Activated B cell treated with CpG ODN at 0.5 μM for 24 hours (primary cell): ENCODE measurements at regions not wholly inside any gene's neighbourhood (a gene's known extent, or its start where the extent isn't known, plus 50 kb on each side); places are given as distances from the start of the nearest gene placed in this dataset.

ENCODE experiments used
- ATAC-seq: fragments of 200-7000 bp; cut with Tn5 transposase; one replicate; pipeline ENCODE4 v1.10.0; 2021; ENCODE audit warnings: low read depth, mild to moderate bottlenecking, moderate library complexity
- CTCF ChIA-PET: fragments of 350-600 bp; sonication (Branson Sonifier 250); formaldehyde crosslinking; loops from one replicate; lab custom pipeline; 2021; ENCODE audit warnings: antibody characterized with exemption; lab: Charles Lee
- POLR2A ChIA-PET: fragments of 350-600 bp; sonication (Branson Sonifier 250); formaldehyde crosslinking; loops from one replicate; lab custom pipeline; 2021; ENCODE audit warnings: antibody characterized with exemption; lab: Charles Lee
- DNase-seq: peaks from one replicate; pipeline ENCODE4 v3.0.0; 2022
- H3K27ac Mint-ChIP-seq: one replicate; pipeline ENCODE4 v1.8.0; 2020; ENCODE audit warnings: mixed read lengths
- H3K27me3 Mint-ChIP-seq: one replicate; pipeline ENCODE4 v1.8.0; 2021; ENCODE audit warnings: mixed read lengths
- H3K36me3 Mint-ChIP-seq: one replicate; pipeline ENCODE4 v1.8.0; 2021; ENCODE audit warnings: low read depth, mixed read lengths
- H3K4me1 Mint-ChIP-seq: one replicate; pipeline ENCODE4 v1.8.0; 2021; ENCODE audit warnings: mixed read lengths
- H3K4me3 Mint-ChIP-seq: one replicate; pipeline ENCODE4 v1.8.0; 2020; ENCODE audit warnings: mild to moderate bottlenecking, mixed read lengths
- H3K9me3 Mint-ChIP-seq: one replicate; pipeline ENCODE4 v1.8.0; 2020; ENCODE audit warnings: mixed read lengths
- CTCF ChIP-seq: fragments of 200-600 bp; IDR thresholded peaks from one replicate; pipeline ENCODE4 v1.8.0; 2022; ENCODE audit warnings: antibody characterized with exemption, mild to moderate bottlenecking
- intact Hi-C: fragments of 100-400 bp; cut with micrococcal nuclease; formaldehyde crosslinking; loops from one replicate; pipeline ENCODE4 v1.15.1; 2024

GRCh38 chr5:156019571-156020180 is 307.3 kb upstream of the SGCD start:
- ChIA-PET CTCF (no interaction called here), POLR2A (no interaction called here)
- no peaks in the 10 kb centered on the region for H3K4me1 Mint-ChIP-seq
- ATAC-seq (no peak), DNase-seq (no peak)
- intact Hi-C loops = no loop called here
- H3K36me3 Mint-ChIP-seq = no peaks in the 10 kb centered on the region
- H3K4me3 Mint-ChIP-seq = no peak overlapping the region
- no peak for TF ChIP-seq CTCF
- no peaks in the 10 kb centered on the region for H3K9me3 Mint-ChIP-seq
- H3K27ac Mint-ChIP-seq = no peak overlapping the region
- peaks cover 1% of the 10 kb centered on the region for H3K27me3 Mint-ChIP-seq

- CTCF ChIA-PET = no interaction called here
- Mint-ChIP-seq H3K36me3 (no peaks in the 10 kb centered on the region), H3K4me1 (no peaks in the 10 kb centered on the region), H3K27me3 (peaks cover 1% of the 10 kb centered on the region), H3K9me3 (no peaks in the 10 kb centered on the region), H3K27ac (no peak overlapping the region), H3K4me3 (no peak overlapping the region)
- DNase-seq = no peak
- intact Hi-C loops = no loop called here
- POLR2A ChIA-PET = no interaction called here
- ATAC-seq = no peak
- no peak for TF ChIP-seq CTCF
Observed at GRCh38 chr5:156020647-156021046, 306.3 kb upstream of the SGCD start.

GRCh38 chr5:156021866-156022265 is 305.1 kb upstream of the SGCD start:
- POLR2A ChIA-PET = no interaction called here
- ATAC-seq (no peak), DNase-seq (no peak)
- no peak overlapping the region for H3K4me3 Mint-ChIP-seq
- no peaks in the 10 kb centered on the region for H3K36me3 Mint-ChIP-seq
- intact Hi-C loops = no loop called here
- H3K4me1 Mint-ChIP-seq = no peaks in the 10 kb centered on the region
- no peak overlapping the region for H3K27ac Mint-ChIP-seq
- no peaks in the 10 kb centered on the region for H3K9me3 Mint-ChIP-seq
- CTCF ChIA-PET = no interaction called here
- TF ChIP-seq CTCF = no peak
- H3K27me3 Mint-ChIP-seq = peaks cover 1% of the 10 kb centered on the region

- no peak overlapping the region for H3K27ac Mint-ChIP-seq
- H3K4me1 Mint-ChIP-seq = no peaks in the 10 kb centered on the region
- H3K36me3 Mint-ChIP-seq = no peaks in the 10 kb centered on the region
- intact Hi-C loops = no loop called here
- H3K9me3 Mint-ChIP-seq = no peaks in the 10 kb centered on the region
- no peak for DNase-seq
- no peak for ATAC-seq
- CTCF ChIA-PET = no interaction called here
- no peak for TF ChIP-seq CTCF
- POLR2A ChIA-PET = no interaction called here
- no peak overlapping the region for H3K4me3 Mint-ChIP-seq
- H3K27me3 Mint-ChIP-seq = no peaks in the 10 kb centered on the region
Observed at GRCh38 chr5:156025656-156026055, 301.3 kb upstream of the SGCD start.

GRCh38 chr5:156031181-156031580 is 295.8 kb upstream of the SGCD start:
- intact Hi-C loops = no loop called here

More at GRCh38 chr5:156031181-156031580, 295.8 kb upstream of the SGCD start:
- H3K9me3 Mint-ChIP-seq = no peaks in the 10 kb centered on the region
- H3K36me3 Mint-ChIP-seq = no peaks in the 10 kb centered on the region
- ChIA-PET POLR2A (no interaction called here), CTCF (no interaction called here)
- ATAC-seq (no peak), DNase-seq (no peak)
- no peaks in the 10 kb centered on the region for H3K27me3 Mint-ChIP-seq
- H3K27ac Mint-ChIP-seq = no peak overlapping the region
- H3K4me3 Mint-ChIP-seq = no peak overlapping the region
- no peak for TF ChIP-seq CTCF
- no peaks in the 10 kb centered on the region for H3K4me1 Mint-ChIP-seq
